ENCODE measurements at regions not wholly inside any gene's neighbourhood (a gene's known extent, or its start where the extent isn't known, plus 50 kb on each side); places are given as distances from the start of the nearest gene placed in this dataset.

DNA sequence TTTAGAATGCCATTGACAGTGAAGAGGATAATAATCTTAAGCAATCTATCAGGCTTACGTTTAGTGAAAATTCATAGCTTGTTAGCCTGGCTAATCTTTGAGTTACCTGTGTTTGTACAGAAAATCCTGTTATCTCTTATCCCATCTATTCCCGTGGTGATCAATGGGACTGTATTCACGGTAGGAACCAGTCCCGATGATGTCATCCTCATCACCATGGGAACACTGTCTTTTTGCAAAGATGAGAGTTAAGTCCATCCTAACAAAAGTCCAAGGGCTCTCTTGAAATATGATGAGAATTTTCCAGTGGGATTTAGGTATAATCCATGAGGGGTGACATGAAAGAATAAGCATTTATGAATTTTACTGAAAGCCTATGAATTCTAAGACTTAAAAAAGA lies 762.2 kb downstream of the ETS1 start:
- Histone ChIP-seq H3F3A (ENCODE audit: low read depth) (no peaks in the 10 kb centered on the region), H3K4me2 (ENCODE audit: low read depth, low read length, poor library complexity, severe bottlenecking) (no peak overlapping the region), H3K27me3 (ENCODE audit: insufficient read depth, low read length, poor library complexity, severe bottlenecking) (no peaks in the 10 kb centered on the region), H3K4me3 (ENCODE audit: low read length, poor library complexity, severe bottlenecking) (no peak overlapping the region), H3K36me3 (ENCODE audit: insufficient read depth, low read length) (no peaks in the 10 kb centered on the region), H3K4me1 (ENCODE audit: insufficient read depth, low read length, poor library complexity, severe bottlenecking) (no peaks in the 10 kb centered on the region), H3K9me3 (ENCODE audit: insufficient read depth, low read depth, low read length) (no peaks in the 10 kb centered on the region), H3K79me2 (ENCODE audit: insufficient read depth, low read length) (no peaks in the 10 kb centered on the region), H4K20me1 (ENCODE audit: insufficient read depth, low read length, poor library complexity, severe bottlenecking) (no peaks in the 10 kb centered on the region), H2AFZ (ENCODE audit: low read length) (no peak overlapping the region), H3K9ac (ENCODE audit: low read depth, low read length, poor library complexity, severe bottlenecking) (no peak overlapping the region), H3K9me2 (replicated peaks; ENCODE audit: low read depth, low read length) (no peaks in the 10 kb centered on the region)
- TF ChIP-seq, protein P1, sequence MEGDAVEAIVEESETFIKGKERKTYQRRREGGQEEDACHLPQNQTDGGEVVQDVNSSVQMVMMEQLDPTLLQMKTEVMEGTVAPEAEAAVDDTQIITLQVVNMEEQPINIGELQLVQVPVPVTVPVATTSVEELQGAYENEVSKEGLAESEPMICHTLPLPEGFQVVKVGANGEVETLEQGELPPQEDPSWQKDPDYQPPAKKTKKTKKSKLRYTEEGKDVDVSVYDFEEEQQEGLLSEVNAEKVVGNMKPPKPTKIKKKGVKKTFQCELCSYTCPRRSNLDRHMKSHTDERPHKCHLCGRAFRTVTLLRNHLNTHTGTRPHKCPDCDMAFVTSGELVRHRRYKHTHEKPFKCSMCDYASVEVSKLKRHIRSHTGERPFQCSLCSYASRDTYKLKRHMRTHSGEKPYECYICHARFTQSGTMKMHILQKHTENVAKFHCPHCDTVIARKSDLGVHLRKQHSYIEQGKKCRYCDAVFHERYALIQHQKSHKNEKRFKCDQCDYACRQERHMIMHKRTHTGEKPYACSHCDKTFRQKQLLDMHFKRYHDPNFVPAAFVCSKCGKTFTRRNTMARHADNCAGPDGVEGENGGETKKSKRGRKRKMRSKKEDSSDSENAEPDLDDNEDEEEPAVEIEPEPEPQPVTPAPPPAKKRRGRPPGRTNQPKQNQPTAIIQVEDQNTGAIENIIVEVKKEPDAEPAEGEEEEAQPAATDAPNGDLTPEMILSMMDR (conservative IDR thresholded peaks at IDR 0.05; ENCODE audit: low read length) = no peak
- no peak for TF ChIP-seq EZH2phosphoT487 (IDR thresholded peaks at IDR 0.05; ENCODE audit: borderline replicate concordance)

- Histone ChIP-seq H3K79me2 (ENCODE audit: insufficient read depth, low read length) (no peaks in the 10 kb centered on the region), H4K20me1 (ENCODE audit: insufficient read depth, low read length, poor library complexity, severe bottlenecking) (no peaks in the 10 kb centered on the region), H3K9ac (ENCODE audit: low read depth, low read length, poor library complexity, severe bottlenecking) (no peak overlapping the region), H3K9me3 (ENCODE audit: insufficient read depth, low read depth, low read length) (no peaks in the 10 kb centered on the region), H2AFZ (ENCODE audit: low read length) (peak overlapping the region; percentile 22), H3K4me3 (ENCODE audit: low read length, poor library complexity, severe bottlenecking) (no peak overlapping the region), H3K9me2 (replicated peaks; ENCODE audit: low read depth, low read length) (no peaks in the 10 kb centered on the region), H3K36me3 (ENCODE audit: insufficient read depth, low read length) (no peaks in the 10 kb centered on the region), H3F3A (ENCODE audit: low read depth) (no peaks in the 10 kb centered on the region), H3K4me2 (ENCODE audit: low read depth, low read length, poor library complexity, severe bottlenecking) (no peak overlapping the region), H3K27me3 (ENCODE audit: insufficient read depth, low read length, poor library complexity, severe bottlenecking) (no peaks in the 10 kb centered on the region), H3K4me1 (ENCODE audit: insufficient read depth, low read length, poor library complexity, severe bottlenecking) (peaks cover 30% of the 10 kb centered on the region)
- TF ChIP-seq EZH2phosphoT487 (IDR thresholded peaks at IDR 0.05; ENCODE audit: borderline replicate concordance) = no peak
- TF ChIP-seq, protein P1 (conservative IDR thresholded peaks at IDR 0.05; ENCODE audit: low read length) = no peak
Observed at GRCh38 chr11:127818625-127819024, 768.7 kb downstream of the ETS1 start.

DNA sequence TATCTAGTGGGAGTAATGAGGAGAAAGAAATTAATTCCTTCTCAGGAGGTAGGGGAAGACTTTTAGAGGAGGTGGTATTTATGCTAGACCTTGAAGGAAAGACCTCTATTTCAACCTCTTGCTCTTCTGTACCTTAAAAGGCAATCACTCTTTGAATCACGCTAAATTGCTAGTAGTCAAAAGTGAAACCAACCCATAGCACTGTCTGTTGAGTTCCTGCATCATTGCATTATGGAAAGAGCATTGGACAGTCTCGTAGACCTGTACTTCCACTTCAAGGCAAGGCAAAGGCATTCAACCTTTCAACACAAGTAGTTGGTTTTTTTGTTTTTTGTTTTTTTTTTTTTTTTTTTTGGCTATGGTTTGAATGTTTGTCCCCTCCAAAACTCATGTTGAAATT lies 770.4 kb downstream of the ETS1 start:
- 0 out of 2 replicates have a peak overlapping the region, but pooled peaks have one; percentile 6 for H2AFZ ChIP-seq (ENCODE audit: low read length)
- H3K27me3 ChIP-seq (ENCODE audit: insufficient read depth, low read length, poor library complexity, severe bottlenecking) = no peaks in the 10 kb centered on the region
- no peaks in the 10 kb centered on the region for H3F3A ChIP-seq (ENCODE audit: low read depth)
- H3K79me2 ChIP-seq (ENCODE audit: insufficient read depth, low read length) = no peaks in the 10 kb centered on the region
- peak overlapping the region; percentile 45 for H3K4me2 ChIP-seq (ENCODE audit: low read depth, low read length, poor library complexity, severe bottlenecking)
- peaks cover 30% of the 10 kb centered on the region for H3K4me1 ChIP-seq (ENCODE audit: insufficient read depth, low read length, poor library complexity, severe bottlenecking)
- no peaks in the 10 kb centered on the region for H3K9me3 ChIP-seq (ENCODE audit: insufficient read depth, low read depth, low read length)
- no peaks in the 10 kb centered on the region for H3K36me3 ChIP-seq (ENCODE audit: insufficient read depth, low read length)
- H3K9ac ChIP-seq (ENCODE audit: low read depth, low read length, poor library complexity, severe bottlenecking) = no peak overlapping the region
- no peaks in the 10 kb centered on the region for H3K9me2 ChIP-seq (replicated peaks; ENCODE audit: low read depth, low read length)
- H3K4me3 ChIP-seq (ENCODE audit: low read length, poor library complexity, severe bottlenecking) = no peak overlapping the region
- no peaks in the 10 kb centered on the region for H4K20me1 ChIP-seq (ENCODE audit: insufficient read depth, low read length, poor library complexity, severe bottlenecking)
- TF ChIP-seq, protein P1 (conservative IDR thresholded peaks at IDR 0.05; ENCODE audit: low read length) = no peak
- no peak for TF ChIP-seq EZH2phosphoT487 (IDR thresholded peaks at IDR 0.05; ENCODE audit: borderline replicate concordance)
